NCI-H2196 (cell line): ENCODE measurements at regions not wholly inside any gene's neighbourhood (a gene's known extent, or its start where the extent isn't known, plus 50 kb on each side); places are given as distances from the start of the nearest gene placed in this dataset.
"Not testable (repeated sequence)": the region's sequence is repeated elsewhere in the genome, so short reads cannot be mapped to it uniquely, and the experiment has no call there.

Experiments
- DNase-seq: peaks from one replicate; lab custom pipeline; 2025; ENCODE audit not compliant: unreplicated experiment; lab: John Stamatoyannopoulos, UW

DNA sequence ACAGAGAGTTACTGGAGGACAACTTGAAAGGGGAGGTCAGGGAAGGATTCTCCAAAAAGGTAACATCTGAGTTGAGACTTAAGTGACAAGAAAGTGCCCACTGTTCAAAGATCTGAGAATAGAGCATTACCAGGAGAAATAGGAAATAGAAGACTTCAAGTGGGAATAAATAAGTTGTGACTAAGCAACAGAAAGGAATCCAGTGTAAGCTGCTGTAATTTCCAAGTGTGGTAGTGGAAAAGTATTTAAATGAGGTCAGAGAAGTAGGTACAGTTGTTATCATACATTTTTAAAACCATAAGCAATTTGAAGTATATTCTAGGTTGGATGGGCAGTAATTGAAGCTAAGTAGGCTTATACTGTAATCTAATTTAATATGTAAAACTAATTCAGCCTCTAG lies 211.9 kb downstream of the FBXO8 start:
- no peak for DNase-seq

DNA sequence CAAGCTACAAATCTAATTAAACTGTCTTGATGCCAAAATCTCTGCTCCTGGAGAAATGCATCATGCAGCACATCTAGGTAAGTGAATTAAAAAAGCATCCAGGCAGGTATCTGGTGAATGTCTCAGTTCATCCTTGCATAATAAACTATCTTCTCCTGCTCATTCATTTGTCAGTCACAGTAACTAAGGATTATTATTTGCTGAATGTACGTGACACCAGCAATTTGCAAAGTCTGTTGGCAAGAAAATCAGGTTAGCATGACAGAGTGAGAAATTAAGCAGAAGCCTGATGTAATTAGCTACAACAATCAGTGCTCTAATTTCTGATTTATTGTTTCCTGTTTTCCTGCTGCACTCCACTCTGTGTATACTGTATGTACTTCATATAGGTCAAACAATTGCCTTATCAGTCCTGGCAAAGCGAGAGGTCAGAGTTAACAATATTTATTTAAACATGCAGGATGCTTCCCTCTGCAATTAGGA lies 213.6 kb downstream of the FBXO8 start:
- no peak for DNase-seq

GRCh38 chr4:174066611-174067205 lies 216.8 kb downstream of the FBXO8 start:
- no peak for DNase-seq

- no peak for DNase-seq
Observed at GRCh38 chr4:174062831-174063230, 220.6 kb downstream of the FBXO8 start.

DNA sequence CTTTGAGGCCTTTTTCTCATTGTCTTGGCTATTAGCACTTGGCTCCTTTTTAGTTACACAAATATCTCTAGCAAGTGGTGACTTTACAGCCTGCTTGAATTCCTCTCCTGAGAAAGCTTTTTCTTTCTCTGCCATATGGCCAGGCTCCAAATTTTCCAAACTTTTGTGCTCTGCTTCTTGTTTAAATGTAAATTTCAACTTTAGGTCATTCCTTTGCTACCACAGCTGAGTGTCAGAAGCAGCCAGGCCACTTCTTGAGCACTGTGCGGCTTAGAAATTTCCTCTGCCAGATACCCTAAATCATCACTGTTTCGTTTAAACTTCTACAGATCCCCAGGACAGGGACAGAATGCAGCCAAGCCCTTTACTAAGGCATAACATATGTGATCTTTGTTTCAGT lies 222.4 kb downstream of the FBXO8 start:
- DNase-seq: no peak

DNA sequence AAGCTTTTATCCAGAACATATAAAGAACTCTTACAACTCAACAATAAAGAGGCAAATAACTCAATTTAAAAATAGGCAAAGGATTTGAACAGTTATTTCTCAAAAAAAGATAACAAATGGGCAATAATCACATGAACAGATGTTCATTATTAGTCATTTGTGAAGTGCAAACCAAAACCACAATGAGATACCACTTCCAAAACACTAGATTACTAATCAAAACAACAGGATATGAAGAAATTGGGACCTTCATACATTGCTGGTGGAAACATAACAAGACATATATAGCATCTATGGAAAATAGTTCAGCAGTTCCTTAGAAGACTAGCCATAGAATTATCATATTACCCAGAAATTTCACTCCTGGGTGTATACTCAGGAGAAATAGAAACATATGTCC lies 224.6 kb downstream of the FBXO8 start:
- DNase-seq: no peak

DNA sequence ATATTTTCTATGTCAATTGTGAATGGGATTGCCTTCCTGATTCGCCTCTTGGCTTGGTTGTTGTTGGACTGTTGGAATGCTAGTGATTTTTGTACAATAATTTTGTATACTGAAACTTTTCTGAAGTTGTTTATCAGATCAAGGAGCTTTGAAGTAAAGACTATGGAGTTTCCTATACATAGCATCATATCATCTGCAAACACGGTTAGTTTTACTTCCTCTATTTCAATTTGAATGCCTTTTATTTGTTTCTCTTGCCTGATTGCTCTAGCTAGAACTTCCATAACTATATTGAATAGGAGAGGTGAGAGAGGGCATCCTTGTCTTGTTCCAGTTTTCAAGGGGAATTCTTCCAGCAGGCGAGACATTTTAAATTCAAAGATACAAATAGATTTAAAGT lies 226.5 kb downstream of the FBXO8 start:
- DNase-seq: no peak

- no peak for DNase-seq
Observed at GRCh38 chr4:174055344-174055743, 228.1 kb downstream of the FBXO8 start.

GRCh38 chr4:174053895-174054294 lies 229.6 kb downstream of the FBXO8 start:
- no peak for DNase-seq

GRCh38 chr4:174047363-174047762 lies 236.1 kb downstream of the FBXO8 start:
- no peak for DNase-seq

DNA sequence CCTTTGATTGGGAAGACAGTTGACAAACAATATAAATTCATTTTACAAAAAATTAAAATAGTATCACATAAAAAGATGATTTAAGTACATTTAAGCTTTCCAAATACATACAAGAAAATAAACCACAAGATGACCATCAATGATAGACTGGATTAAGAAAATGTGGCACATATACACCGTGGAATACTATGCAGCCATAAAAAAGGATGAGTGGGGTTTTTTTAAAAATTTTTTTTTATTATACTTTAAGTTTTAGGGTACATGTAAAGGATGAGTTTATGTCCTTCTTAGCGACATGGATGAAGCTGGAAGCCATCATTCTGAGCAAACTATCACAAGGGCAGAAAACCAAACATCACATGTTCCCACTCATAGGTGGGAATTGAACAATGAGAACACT lies 237.6 kb downstream of the FBXO8 start:
- not testable (repeated sequence) for DNase-seq

DNA sequence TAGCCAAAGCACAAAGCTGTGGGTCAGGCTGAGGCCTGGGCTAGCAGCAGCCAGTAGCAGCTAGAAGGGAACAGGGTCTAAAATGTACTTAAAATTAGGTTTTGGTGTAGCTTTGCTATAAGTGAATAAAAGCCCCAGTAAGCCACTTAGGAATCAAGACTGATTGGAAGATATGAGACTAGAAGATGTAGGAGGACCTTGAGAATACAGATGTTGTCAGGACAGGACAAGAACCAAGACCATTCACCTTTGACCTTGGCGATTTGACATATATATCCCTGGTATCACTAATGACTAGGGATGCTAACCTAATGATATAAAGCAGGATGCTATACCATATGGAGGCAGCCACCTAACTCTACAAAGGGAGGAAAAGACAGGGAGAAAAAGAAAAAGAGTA lies 238.1 kb downstream of the FBXO8 start:
- DNase-seq: no peak

- DNase-seq: no peak
Observed at GRCh38 chr4:174041555-174042105, 241.8 kb downstream of the FBXO8 start.

GRCh38 chr4:174040287-174040686 lies 243.2 kb downstream of the FBXO8 start:
- DNase-seq: no peak

GRCh38 chr4:174038481-174038880 lies 245.0 kb downstream of the FBXO8 start:
- DNase-seq: no peak

- DNase-seq: no peak
Observed at GRCh38 chr4:174037631-174038030, 245.8 kb downstream of the FBXO8 start.

DNA sequence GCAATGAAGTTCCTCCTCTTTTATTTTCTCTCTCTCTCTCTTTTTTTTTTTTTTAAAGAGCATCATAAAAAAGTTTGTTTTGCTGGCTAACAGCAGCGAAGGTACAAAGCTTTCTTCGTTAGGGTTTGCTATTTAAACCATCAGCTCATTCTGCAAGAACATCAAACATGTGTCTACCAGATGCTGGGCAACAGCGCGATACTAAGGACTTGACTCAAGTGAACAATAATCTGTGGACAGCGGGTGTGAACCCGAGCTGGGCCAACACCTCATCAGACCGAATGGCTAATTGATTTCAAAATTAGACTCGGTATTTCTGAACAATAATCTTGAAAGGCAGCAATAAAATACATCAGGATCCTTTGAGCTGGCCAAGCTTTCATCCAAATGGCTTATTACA lies 246.4 kb downstream of the FBXO8 start:
- no peak for DNase-seq

DNA sequence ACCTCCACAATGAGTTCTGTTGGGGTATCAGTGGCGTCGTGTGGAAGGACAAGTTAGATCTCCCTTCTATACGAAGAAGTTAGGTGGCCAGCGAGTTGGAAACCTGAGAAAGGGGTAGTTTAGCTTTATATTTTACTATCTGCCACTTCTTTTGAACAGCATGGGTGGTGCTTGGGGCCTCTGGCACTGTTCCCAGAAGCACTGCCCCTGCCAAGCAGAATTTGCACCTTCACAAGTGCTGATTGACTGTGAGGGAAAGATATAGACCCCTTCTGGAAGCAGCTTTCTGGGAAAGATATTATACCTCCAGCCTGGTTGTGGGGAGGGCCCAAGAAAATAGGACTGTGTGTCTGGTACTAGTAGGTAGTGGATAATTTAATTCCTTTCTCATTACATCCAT lies 246.9 kb downstream of the FBXO8 start:
- DNase-seq: no peak

DNA sequence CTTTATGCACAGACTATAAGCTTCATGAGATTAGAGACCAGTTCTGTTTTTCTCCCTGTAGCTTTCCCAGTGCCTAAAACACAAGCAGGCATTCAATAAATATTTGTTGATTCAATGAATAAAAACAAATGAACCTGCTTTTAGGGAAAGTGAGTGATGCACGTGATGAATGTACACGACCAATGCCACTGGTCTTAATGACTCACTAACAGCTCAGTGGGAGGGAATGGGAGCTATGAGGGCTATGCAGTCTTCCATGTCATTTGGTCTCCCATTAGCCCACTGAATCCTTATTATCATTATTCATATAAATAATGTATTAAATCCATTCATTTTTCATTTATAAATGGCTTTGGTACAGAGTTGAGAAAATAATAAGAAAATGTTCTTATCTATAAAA lies 247.4 kb downstream of the FBXO8 start:
- DNase-seq: no peak

DNA sequence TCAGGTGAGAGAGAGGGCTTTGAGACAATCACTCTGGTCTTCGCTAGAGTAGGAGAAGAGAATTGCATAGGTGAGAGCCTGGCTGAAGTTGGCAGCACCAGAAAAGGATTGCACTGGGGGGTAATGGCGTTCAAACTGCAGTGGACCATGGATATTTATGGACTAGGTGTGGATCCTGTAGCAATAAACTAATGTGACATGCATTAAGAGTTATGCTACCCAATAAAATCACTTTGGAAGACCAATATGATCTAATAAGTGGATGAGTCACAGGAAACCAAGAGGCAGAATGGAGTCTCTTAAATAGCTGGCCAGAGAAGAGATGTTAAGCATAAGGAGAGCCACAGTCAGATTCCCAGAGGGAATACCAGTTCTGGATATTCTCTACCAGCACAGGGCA lies 259.8 kb downstream of the FBXO8 start:
- no peak for DNase-seq

- DNase-seq: no peak
Observed at GRCh38 chr4:174018236-174018635, 265.2 kb downstream of the FBXO8 start.

- DNase-seq: no peak
Observed at GRCh38 chr4:174016251-174016650, 267.2 kb downstream of the FBXO8 start.

DNA sequence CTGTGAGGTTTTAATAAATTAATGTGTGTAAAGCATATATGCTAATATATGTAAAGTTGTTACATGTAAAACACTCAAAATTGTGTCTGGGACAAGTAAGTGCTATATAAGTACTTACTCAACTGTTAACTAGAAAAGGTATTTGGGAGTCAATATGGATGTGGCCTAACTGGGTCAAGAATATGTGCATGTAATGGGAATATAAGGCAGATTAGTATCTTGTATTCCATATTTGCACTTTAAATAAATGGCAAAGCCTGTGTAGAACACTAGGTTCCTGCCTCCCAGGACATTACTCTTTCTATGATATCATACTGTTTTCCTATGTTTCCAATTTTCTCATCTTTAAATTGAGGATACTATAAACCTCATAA lies 270.6 kb downstream of the FBXO8 start:
- no peak for DNase-seq
